Ureter (tissue), 1 donor: ENCODE measurements at regions not wholly inside any gene's neighbourhood (a gene's known extent, or its start where the extent isn't known, plus 50 kb on each side); places are given as distances from the start of the nearest gene placed in this dataset.
A peak's percentile ranks its signal among the peaks of the same experiment; 100 is the strongest.
"Not testable (repeated sequence)": the region's sequence is repeated elsewhere in the genome, so short reads cannot be mapped to it uniquely, and the experiment has no call there.

Experiments
- DNase-seq: peaks from one replicate; pipeline ENCODE4 v3.0.0-alpha.2; 2020; ENCODE audit warnings: low spot score
- donor health status: DM: yes; HTN: yes; CAD: no.

DNA sequence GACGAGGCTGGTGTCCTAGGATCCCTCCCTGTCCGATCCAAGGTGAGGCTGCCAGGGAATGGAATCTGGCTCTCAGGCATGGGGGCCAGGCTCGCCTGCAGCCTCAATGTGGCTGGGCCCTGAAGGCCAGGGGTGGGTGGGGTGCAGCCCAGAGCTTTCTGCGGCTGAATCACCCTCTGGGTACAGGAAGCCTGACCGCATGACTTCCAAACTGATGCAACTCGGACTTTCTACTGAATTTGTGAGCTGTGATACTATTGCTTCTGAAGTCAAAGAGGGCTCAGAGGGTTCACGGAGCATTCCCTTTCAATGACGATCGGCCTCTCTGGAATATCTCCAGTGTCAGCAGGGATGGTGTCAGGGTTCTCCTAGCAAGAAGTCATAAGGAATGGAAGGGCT is 123.7 kb downstream of the METRNL start:
- peak; percentile 56 for DNase-seq

DNA sequence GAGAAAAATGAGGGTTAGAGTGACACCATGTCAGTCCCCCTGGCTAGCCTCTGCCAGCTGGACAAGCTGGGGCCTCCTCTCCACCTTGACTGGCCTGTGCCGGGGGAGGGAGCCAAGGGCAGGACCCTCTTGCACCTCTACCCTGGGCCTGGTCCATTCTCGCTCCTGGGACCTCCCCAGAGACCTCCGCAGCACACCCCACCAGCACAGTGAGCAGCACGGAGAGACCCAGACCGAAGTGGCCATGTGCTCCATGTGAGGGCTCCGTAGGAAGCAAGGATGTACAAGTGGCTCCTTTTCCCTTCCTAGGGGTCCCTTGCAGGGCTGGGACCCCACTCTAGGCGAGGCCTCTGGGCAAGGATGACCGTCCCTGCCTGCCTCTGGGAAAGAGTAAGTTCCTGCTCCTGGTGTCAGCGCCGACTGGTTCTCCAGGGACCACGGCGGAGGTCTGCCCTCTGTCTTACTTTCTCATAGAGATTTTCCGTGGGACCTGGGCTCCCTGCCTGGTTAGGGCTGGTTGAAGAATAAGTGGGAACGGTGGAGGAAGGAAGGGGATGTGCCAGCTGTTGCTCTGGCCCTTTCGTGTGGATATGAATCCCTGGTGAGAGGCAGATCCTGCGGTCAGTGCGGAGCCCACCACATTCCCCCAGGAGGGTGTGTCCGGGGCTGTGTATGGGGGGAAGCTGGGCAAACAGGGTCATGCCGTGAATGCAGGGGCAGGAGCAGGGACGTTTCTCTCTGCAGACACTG is 124.2 kb downstream of the METRNL start:
- peak; percentile 42 for DNase-seq

- DNase-seq, result peak; percentile 38
Measured at GRCh38 chr17:83204230-83204725, 124.9 kb downstream of the METRNL start.

DNA sequence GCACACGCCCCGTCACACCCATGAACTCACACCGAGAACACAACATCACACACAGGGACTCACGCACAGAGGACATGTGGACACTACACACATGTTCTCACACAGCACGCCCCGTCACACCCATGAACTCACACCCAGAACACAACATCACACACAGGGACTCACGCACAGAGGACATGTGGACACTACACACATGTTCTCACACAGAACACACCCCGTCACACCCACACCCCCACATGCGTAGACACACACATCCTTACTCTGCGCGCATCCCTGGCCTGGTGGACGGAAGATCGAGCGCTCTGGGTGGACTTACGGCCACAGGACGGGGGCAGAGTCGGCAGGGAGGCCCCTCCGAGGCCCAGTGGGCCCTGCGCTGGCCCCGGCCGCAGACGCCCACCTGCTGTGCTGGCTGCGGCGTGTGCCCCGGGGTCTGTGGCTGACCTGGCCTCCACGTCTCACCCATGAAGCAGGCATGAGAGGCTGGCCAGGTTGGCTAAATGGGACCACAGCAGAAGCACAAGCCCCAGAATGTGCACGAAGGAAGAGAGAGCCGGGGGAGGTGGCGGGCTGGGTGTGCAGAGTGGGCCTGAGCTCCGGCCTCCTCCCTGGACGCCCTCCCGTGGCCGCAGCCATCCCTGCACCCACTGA is 125.5 kb downstream of the METRNL start:
- peak; percentile 44 for DNase-seq

GRCh38 chr17:83205387-83206035 is 126.1 kb downstream of the METRNL start:
- DNase-seq, result peak; percentile 60

DNA sequence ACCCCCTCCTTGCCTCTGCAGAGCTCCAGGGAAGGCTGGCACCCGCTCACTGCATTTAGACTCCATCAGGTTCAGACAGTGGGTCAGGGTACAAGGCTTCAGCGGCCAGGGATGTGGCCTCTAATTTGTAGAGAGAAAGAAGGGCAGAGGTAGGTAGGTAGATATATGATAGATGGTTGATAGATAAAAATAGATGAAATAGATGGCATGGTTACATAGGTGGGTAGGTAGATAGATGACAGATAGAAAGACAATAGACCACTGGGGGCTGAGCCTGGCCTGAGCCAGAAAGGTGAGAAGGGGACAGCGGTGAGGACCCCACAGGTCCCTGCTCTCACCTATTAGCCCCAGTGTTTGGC is 126.6 kb downstream of the METRNL start:
- DNase-seq, result not testable (repeated sequence)

DNA sequence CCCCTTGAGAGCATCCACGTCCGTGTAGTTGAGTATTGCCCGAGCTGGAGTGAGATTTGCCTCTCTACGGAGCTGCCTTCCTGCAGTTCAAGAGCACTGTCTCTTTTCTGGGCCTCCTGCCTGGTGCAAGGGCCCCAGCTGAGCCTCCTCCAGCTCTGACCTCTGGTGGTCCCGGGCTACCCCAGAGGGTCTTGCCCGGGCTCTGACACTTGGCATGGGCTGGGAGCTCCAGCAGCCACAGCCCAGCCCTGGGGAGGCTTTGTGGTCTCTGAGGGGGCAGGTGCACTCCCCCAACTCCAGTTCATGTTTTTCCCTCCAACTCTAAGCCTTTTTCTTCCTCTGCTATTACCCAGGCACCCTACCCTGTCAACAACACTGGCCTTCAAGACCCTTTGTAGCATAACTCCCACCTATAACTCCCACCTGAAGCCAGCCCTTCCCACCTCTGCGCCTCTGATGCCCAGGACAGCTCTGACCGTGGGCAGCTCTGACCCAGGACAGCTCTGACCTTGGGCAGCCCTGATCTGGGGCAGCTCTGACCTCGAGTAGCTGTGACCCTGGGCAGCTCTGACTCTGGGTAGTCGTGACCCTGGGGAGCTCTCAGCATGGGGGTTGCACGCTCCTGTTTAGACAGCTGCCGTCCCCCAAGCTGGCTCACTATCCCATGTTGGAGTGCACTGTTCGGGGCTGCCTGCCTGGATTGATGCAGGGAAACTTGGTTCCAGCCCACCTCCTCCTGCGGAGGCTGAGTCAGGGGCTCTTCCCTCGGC is 127.6 kb downstream of the METRNL start:
- DNase-seq, result peak; percentile 41

GRCh38 chr17:83247001-83247400 is 167.6 kb downstream of the METRNL start:
- DNase-seq, result peak; percentile 45
